HCT116 (cell line): ENCODE measurements at regions not wholly inside any gene's neighbourhood (a gene's known extent, or its start where the extent isn't known, plus 50 kb on each side); places are given as distances from the start of the nearest gene placed in this dataset.

Source experiments
- ATAC-seq: fragments of 200-7000 bp; cut with Tn5 transposase; 2 replicates; pipeline ENCODE4 v1.9.1; 2020; ENCODE audit warnings: mild to moderate bottlenecking, moderate library complexity
- BruUV-seq: library from RNA; stranded (reverse); fragments of 400-500 nt; replicated peaks from 2 replicates; lab custom pipeline; 2021; lab: Mats Ljungman, UMichigan
- CTCF ChIA-PET: fragments of 300-600 bp; sonication (Branson Sonifier 250); formaldehyde crosslinking; loops from one replicate; lab custom pipeline; 2021; ENCODE audit warnings: antibody characterized with exemption; lab: Charles Lee
- POLR2A ChIA-PET: fragments of 300-600, 350-600 bp; sonication (Branson Sonifier 250); formaldehyde crosslinking; loops from one replicate; lab custom pipeline; 2021; ENCODE audit warnings: antibody characterized with exemption; lab: Charles Lee
- RAD21 ChIA-PET, 2 experiments: fragments of 300-600 bp; sonication (Branson Sonifier 250); formaldehyde crosslinking; loops; one replicate each; lab custom pipeline; 2023; ENCODE audit warnings: low total read pairs in 2 of 2; ENCODE audit not compliant: uncharacterized antibody in 2 of 2, unreplicated experiment in 2 of 2, low non-redundant PET in 1 of 2; lab: Charles Lee
- DNase-seq: peaks from one replicate; pipeline ENCODE4 v3.0.0-alpha.2; 2010; ENCODE audit warnings: low read depth, low spot score
- H2AFZ ChIP-seq: fragments of 200-600 bp; shearing (Covaris generic), sonication (generic); 2 replicates; pipeline ENCODE4 v1.6.1; 2017; ENCODE audit warnings: low read depth, mixed run types, mixed read lengths, antibody characterized with exemption, low read length; ENCODE audit not compliant: poor library complexity, severe bottlenecking
- H3K27ac ChIP-seq: 2 replicates; pipeline ENCODE4 v1.5.1; 2012; ENCODE audit warnings: low read depth, low read length
- H3K27me3 ChIP-seq: fragments of 200-600 bp; sonication (generic); 2 replicates; pipeline ENCODE4 v1.6.1; 2016; ENCODE audit warnings: mixed run types, low read length, mixed read lengths; ENCODE audit not compliant: insufficient read depth
- H3K36me3 ChIP-seq, 2 experiments: fragments of 200-500 bp in 1 of 2; fragments of 200-600 bp in 1 of 2; sonication (Bioruptor generic) in 1 of 2; sonication (generic) in 1 of 2; 2 replicates each; pipeline versions ENCODE4 v1.5.1 to v1.6.1; 2014 to 2016; ENCODE audit warnings: low read length in 2 of 2, inconsistent platforms in 1 of 2, mixed read lengths in 1 of 2, mixed run types in 1 of 2; ENCODE audit not compliant: insufficient read depth in 2 of 2, control insufficient read depth in 1 of 2
- H3K4me1 ChIP-seq, 2 experiments: fragments of 200-600 bp in 1 of 2; sonication (generic) in 1 of 2; 2 replicates each; pipeline versions ENCODE4 v1.5.1 to v1.6.1; 2012 to 2017; ENCODE audit warnings: low read length in 2 of 2, inconsistent platforms in 1 of 2, mild to moderate bottlenecking in 1 of 2, mixed read lengths in 1 of 2, mixed run types in 1 of 2, moderate library complexity in 1 of 2; ENCODE audit not compliant: insufficient read depth in 2 of 2, control insufficient read depth in 1 of 2
- H3K4me2 ChIP-seq: fragments of 200-600 bp; sonication (generic); 2 replicates; pipeline ENCODE4 v1.6.1; 2017; ENCODE audit warnings: mixed run types, low read length, mixed read lengths
- H3K4me3 ChIP-seq, 2 experiments: fragments of 200-600 bp in 1 of 2; sonication (generic) in 1 of 2; replicated peaks in 1 of 2; 2 replicates each; pipeline ENCODE4 v1.5.1; 2011 to 2016; ENCODE audit warnings: low read length in 2 of 2, control low read depth in 1 of 2, low read depth in 1 of 2, mild to moderate bottlenecking in 1 of 2, mixed read lengths in 1 of 2, mixed run types in 1 of 2
- H3K79me2 ChIP-seq: fragments of 200-600 bp; sonication (generic); 2 replicates; pipeline ENCODE4 v1.6.1; 2017; ENCODE audit warnings: mild to moderate bottlenecking, mixed run types, low read length, moderate library complexity, mixed read lengths; ENCODE audit not compliant: insufficient read depth
- H3K9ac ChIP-seq: fragments of 200-600 bp; sonication (generic); 2 replicates; pipeline ENCODE4 v1.6.1; 2016; ENCODE audit warnings: low read length, mixed read lengths
- H3K9me2 ChIP-seq: fragments of 200-600 bp; sonication (generic), shearing (Covaris generic); 2 replicates; pipeline ENCODE4 v1.6.1; 2017; ENCODE audit warnings: mixed run types, mild to moderate bottlenecking, moderate library complexity; ENCODE audit not compliant: insufficient read depth
- H3K9me3 ChIP-seq, 2 experiments: fragments of 200-500 bp in 1 of 2; fragments of 200-600 bp in 1 of 2; sonication (Bioruptor generic) in 1 of 2; sonication (generic) in 1 of 2; 2 replicates each; pipeline ENCODE4 v1.6.1; 2014 to 2017; ENCODE audit warnings: low read length in 2 of 2, mixed read lengths in 2 of 2, inconsistent platforms in 1 of 2, low read depth in 1 of 2, mild to moderate bottlenecking in 1 of 2, mixed run types in 1 of 2, moderate library complexity in 1 of 2; ENCODE audit not compliant: control insufficient read depth in 1 of 2, insufficient read depth in 1 of 2
- H4K20me1 ChIP-seq: fragments of 200-600 bp; sonication (generic), shearing (Covaris generic); 2 replicates; pipeline ENCODE4 v1.6.1; 2017; ENCODE audit warnings: mixed run types, mild to moderate bottlenecking, moderate library complexity; ENCODE audit not compliant: insufficient read depth
- EGR1 ChIP-seq: IDR thresholded peaks from 2 replicates; pipeline ENCODE4 v1.6.1; 2012; ENCODE audit warnings: low read depth
- EZH2phosphoT487 ChIP-seq: fragments of 200-600 bp; IDR thresholded peaks from 2 replicates; pipeline ENCODE4 v1.6.1; 2018; ENCODE audit warnings: antibody characterized with exemption, borderline replicate concordance
- POLR2AphosphoS5 ChIP-seq: IDR thresholded peaks from 2 replicates; pipeline ENCODE4 v1.6.1; 2011; ENCODE audit warnings: mild to moderate bottlenecking, low read depth, low read length, moderate library complexity
- REST ChIP-seq: IDR thresholded peaks from 2 replicates; pipeline ENCODE4 v1.6.1; 2012; ENCODE audit warnings: low read depth
- SIN3A ChIP-seq: IDR thresholded peaks from 2 replicates; pipeline ENCODE4 v1.6.1; 2012; ENCODE audit warnings: low read depth
- SP1 ChIP-seq: IDR thresholded peaks from 2 replicates; pipeline ENCODE4 v1.6.1; 2012; ENCODE audit warnings: low read depth
- SRF ChIP-seq: IDR thresholded peaks from 2 replicates; pipeline ENCODE4 v1.6.1; 2012; ENCODE audit warnings: low read depth
- TCF7L2 ChIP-seq: IDR thresholded peaks from 2 replicates; pipeline ENCODE4 v1.7.0; 2011; ENCODE audit warnings: borderline replicate concordance, inconsistent platforms; ENCODE audit not compliant: insufficient read depth, insufficient read length; ENCODE audit errors: extremely low read depth
- YY1 ChIP-seq: IDR thresholded peaks from 2 replicates; pipeline ENCODE4 v1.6.1; 2011; ENCODE audit warnings: low read length, low read depth, moderate library complexity, mild to moderate bottlenecking; ENCODE audit not compliant: insufficient replicate concordance; ENCODE audit errors: extremely low read depth
- ZFX ChIP-seq: fragments of 450-650 bp; IDR thresholded peaks from 2 replicates; pipeline ENCODE4 v1.6.1; 2017
- intact Hi-C: fragments of 100-400 bp; cut with micrococcal nuclease; formaldehyde crosslinking; loops from 2 replicates; pipeline ENCODE4 v1.10.0; 2022

- ChIA-PET RAD21 (no interaction called here), POLR2A (no interaction called here), CTCF (no interaction called here)
- no peak overlapping the region for H3K9ac ChIP-seq
- no peaks in the 10 kb centered on the region for H3K36me3 ChIP-seq
- H3K4me2 ChIP-seq = no peak overlapping the region
- intact Hi-C loops = no loop called here
- no peak for TF ChIP-seq SIN3A
- no peak for TF ChIP-seq SP1
- TF ChIP-seq REST = no peak
- no peak for TF ChIP-seq YY1
- TF ChIP-seq POLR2AphosphoS5 = no peak
- no peak for TF ChIP-seq SRF
- TF ChIP-seq EGR1 = no peak
- TF ChIP-seq TCF7L2 = no peak
- no peak for TF ChIP-seq ZFX
- no peak for TF ChIP-seq EZH2phosphoT487
- no peaks in the 10 kb centered on the region for H3K9me2 ChIP-seq
- no peak overlapping the region for H3K27ac ChIP-seq
- no peak overlapping the region for H3K4me3 ChIP-seq
- no peaks in the 10 kb centered on the region for H4K20me1 ChIP-seq
- H3K4me1 ChIP-seq = no peaks in the 10 kb centered on the region
- DNase-seq = no peak
- no peak for ATAC-seq
- no TSS peak for BruUV-seq
- peaks cover 3% of the 10 kb centered on the region in 2 experiments; a peak in 1 of 4 replicates for H3K9me3 ChIP-seq
- H3K79me2 ChIP-seq = no peaks in the 10 kb centered on the region
- no peak overlapping the region for H2AFZ ChIP-seq
- no peaks in the 10 kb centered on the region for H3K27me3 ChIP-seq
These were observed 118.4 kb upstream of the DEPDC1 start for GRCh38 chr1:68615312-68615711.
